H1 (cell line): ENCODE measurements at regions not wholly inside any gene's neighbourhood (a gene's known extent, or its start where the extent isn't known, plus 50 kb on each side); places are given as distances from the start of the nearest gene placed in this dataset.

ENCODE experiments used
- CTCF ChIA-PET: fragments of 300-600 bp; sonication (Branson Sonifier 250); formaldehyde crosslinking; loops from one replicate; lab custom pipeline; 2021; ENCODE audit not compliant: partially characterized antibody; lab: Charles Lee
- POLR2A ChIA-PET: fragments of 300-600 bp; sonication (Branson Sonifier 250); formaldehyde crosslinking; loops from one replicate; lab custom pipeline; 2021; ENCODE audit warnings: inconsistent platforms; ENCODE audit not compliant: partially characterized antibody; lab: Charles Lee
- DNase-seq, 2 experiments: peaks; one replicate each; pipeline versions ENCODE4 v3.0.0 to v3.0.0-alpha.2; 2010 to 2022; ENCODE audit warnings: low spot score in 2 of 2, low read depth in 1 of 2, mixed read lengths in 1 of 2
- FAIRE-seq: peaks from 2 replicates; lab custom pipeline; 2011; peaks lifted over from hg19 to GRCh38; lab: Jason Lieb, UNC
- H2AFZ ChIP-seq: 2 replicates; pipeline ENCODE4 v1.8.1; 2012; ENCODE audit warnings: low read length, inconsistent platforms
- H2AK5ac ChIP-seq: 2 replicates; pipeline ENCODE4 v1.6.1; 2013; ENCODE audit warnings: low read depth, low read length
- H2BK120ac ChIP-seq: replicated peaks from 2 replicates; pipeline ENCODE3; 2013; ENCODE audit warnings: low read depth, low read length, inconsistent platforms
- H2BK12ac ChIP-seq: 2 replicates; pipeline ENCODE4 v1.6.1; 2013; ENCODE audit warnings: low read depth, low read length
- H2BK15ac ChIP-seq: 2 replicates; pipeline ENCODE4 v1.6.1; 2013; ENCODE audit warnings: low read length
- H2BK20ac ChIP-seq: 2 replicates; pipeline ENCODE4 v1.6.1; 2013; ENCODE audit warnings: low read length
- H2BK5ac ChIP-seq: 2 replicates; pipeline ENCODE4 v1.6.1; 2013; ENCODE audit warnings: low read depth, low read length
- H3K14ac ChIP-seq: 2 replicates; pipeline ENCODE4 v1.6.1; 2013; ENCODE audit warnings: inconsistent platforms; ENCODE audit not compliant: insufficient read length
- H3K18ac ChIP-seq: 2 replicates; pipeline ENCODE4 v1.6.1; 2013; ENCODE audit warnings: low read length; ENCODE audit errors: extremely low read depth
- H3K23ac ChIP-seq: 2 replicates; pipeline ENCODE4 v1.6.1; 2013; ENCODE audit warnings: inconsistent platforms; ENCODE audit not compliant: insufficient read length
- H3K23me2 ChIP-seq: 2 replicates; pipeline ENCODE4 v1.6.1; 2013; ENCODE audit warnings: low read depth, low read length
- H3K27ac ChIP-seq: 2 replicates; pipeline ENCODE4 v1.6.1; 2011; ENCODE audit warnings: low read depth, low read length, inconsistent platforms
- H3K27me3 ChIP-seq, 4 experiments: replicated peaks in 1 of 4; 1 replicate in 1 of 4; 2 replicates in 3 of 4; pipeline versions ENCODE4 v1.6.1 to v1.8.1; 2011 to 2013; ENCODE audit warnings: low read length in 3 of 4, mild to moderate bottlenecking in 3 of 4, inconsistent platforms in 2 of 4, mixed read lengths in 2 of 4, moderate library complexity in 1 of 4; ENCODE audit not compliant: control insufficient read depth in 3 of 4, insufficient read depth in 3 of 4; ENCODE audit errors: extremely low read depth in 1 of 4
- H3K36me3 ChIP-seq, 4 experiments: 2 replicates each; pipeline versions ENCODE4 v1.6.1 to v1.8.1; 2011 to 2013; ENCODE audit warnings: mild to moderate bottlenecking in 4 of 4, low read length in 3 of 4, moderate library complexity in 2 of 4, control low read depth in 1 of 4, inconsistent platforms in 1 of 4; ENCODE audit not compliant: insufficient read depth in 4 of 4, control insufficient read depth in 2 of 4
- H3K4ac ChIP-seq: replicated peaks from 2 replicates; pipeline ENCODE3; 2013; ENCODE audit warnings: low read length, low read depth, mixed read lengths, inconsistent platforms; ENCODE audit not compliant: insufficient read length
- H3K4me1 ChIP-seq, 4 experiments: replicated peaks in 1 of 4; 1 replicate in 1 of 4; 2 replicates in 3 of 4; pipeline versions ENCODE4 v1.6.1 to v1.8.1; 2011 to 2013; ENCODE audit warnings: low read length in 3 of 4, inconsistent platforms in 2 of 4, mixed read lengths in 1 of 4; ENCODE audit not compliant: insufficient read depth in 4 of 4, control insufficient read depth in 3 of 4
- H3K4me2 ChIP-seq, 2 experiments: 2 replicates each; pipeline versions ENCODE4 v1.6.1 to v1.8.1; 2011 to 2013; ENCODE audit warnings: low read depth in 2 of 2, low read length in 2 of 2, control low read depth in 1 of 2, inconsistent platforms in 1 of 2, mild to moderate bottlenecking in 1 of 2; ENCODE audit not compliant: insufficient read depth in 1 of 2
- H3K4me3 ChIP-seq, 4 experiments: fragments of 200-600, 300-600 bp in 1 of 4; sonication (generic), shearing (Covaris generic), sonication (Bioruptor Twin) in 1 of 4; 2 replicates each; pipeline versions ENCODE4 v1.5.1 to v1.8.1; 2011 to 2016; ENCODE audit warnings: low read length in 4 of 4, low read depth in 3 of 4, control low read depth in 2 of 4, inconsistent platforms in 2 of 4, mild to moderate bottlenecking in 2 of 4, mixed read lengths in 1 of 4, moderate library complexity in 1 of 4; ENCODE audit not compliant: insufficient read depth in 2 of 4; ENCODE audit errors: extremely low read depth in 1 of 4
- H3K56ac ChIP-seq: replicated peaks from 2 replicates; pipeline ENCODE3; 2013; ENCODE audit warnings: low read depth, mild to moderate bottlenecking, mixed read lengths, low read length, inconsistent platforms; ENCODE audit not compliant: insufficient read length
- H3K79me1 ChIP-seq: 2 replicates; pipeline ENCODE4 v1.6.1; 2013; ENCODE audit warnings: low read depth, low read length, control low read depth
- H3K79me2 ChIP-seq, 2 experiments: 2 replicates each; pipeline versions ENCODE4 v1.6.1 to v1.8.1; 2012 to 2013; ENCODE audit warnings: low read length in 2 of 2, mild to moderate bottlenecking in 2 of 2, inconsistent platforms in 1 of 2; ENCODE audit not compliant: insufficient read depth in 2 of 2, control insufficient read depth in 1 of 2
- H3K9ac ChIP-seq, 4 experiments: replicated peaks in 1 of 4; 1 replicate in 1 of 4; 2 replicates in 3 of 4; pipeline versions ENCODE4 v1.6.1 to v1.8.1; 2011 to 2013; ENCODE audit warnings: low read depth in 3 of 4, low read length in 3 of 4, control low read depth in 2 of 4, mild to moderate bottlenecking in 2 of 4, moderate library complexity in 2 of 4, inconsistent platforms in 1 of 4; ENCODE audit errors: extremely low read depth in 1 of 4
- H3K9me3 ChIP-seq, 2 experiments: 2 replicates each; pipeline versions ENCODE4 v1.6.1 to v1.8.1; 2012 to 2013; ENCODE audit warnings: mild to moderate bottlenecking in 2 of 2, moderate library complexity in 2 of 2, control low read depth in 1 of 2, inconsistent platforms in 1 of 2, low read depth in 1 of 2, low read length in 1 of 2, mixed read lengths in 1 of 2; ENCODE audit not compliant: insufficient read depth in 2 of 2
- H4K20me1 ChIP-seq, 2 experiments: replicated peaks in 1 of 2; 2 replicates each; pipeline versions ENCODE3 to v1.8.1; 2011 to 2013; ENCODE audit warnings: inconsistent platforms in 2 of 2, low read length in 2 of 2, mild to moderate bottlenecking in 1 of 2; ENCODE audit not compliant: insufficient read depth in 2 of 2, control insufficient read depth in 1 of 2
- H4K5ac ChIP-seq: 2 replicates; pipeline ENCODE4 v1.6.1; 2013; ENCODE audit warnings: low read length, low read depth, mixed read lengths, inconsistent platforms; ENCODE audit not compliant: insufficient read length
- H4K8ac ChIP-seq: 2 replicates; pipeline ENCODE4 v1.8.0; 2013; ENCODE audit warnings: mild to moderate bottlenecking, moderate library complexity, low read length, inconsistent platforms; ENCODE audit not compliant: insufficient read depth; ENCODE audit errors: extremely low read depth
- H4K91ac ChIP-seq: replicated peaks from 2 replicates; pipeline ENCODE3; 2013; ENCODE audit warnings: low read length, mixed read lengths, inconsistent platforms; ENCODE audit not compliant: insufficient read length
- CBX8 ChIP-seq: fragments of 300-800, 300-1000 bp; sonication (generic); IDR thresholded peaks from 2 replicates; pipeline ENCODE4 v1.7.1; 2016; ENCODE audit warnings: low read depth, low read length, borderline replicate concordance
- EGR1 ChIP-seq: IDR thresholded peaks from 2 replicates; pipeline ENCODE4 v1.6.1; 2011; ENCODE audit warnings: low read depth, low read length, borderline replicate concordance
- JUN ChIP-seq: IDR thresholded peaks from 2 replicates; pipeline ENCODE4 v1.6.1; 2011; ENCODE audit warnings: low read depth, mild to moderate bottlenecking, improper control_type of control experiment, low read length
- KDM1A ChIP-seq: fragments of 200-600, 300-600 bp; sonication (generic); IDR thresholded peaks from 2 replicates; pipeline ENCODE4 v1.7.1; 2016; ENCODE audit warnings: mild to moderate bottlenecking, low read length, borderline replicate concordance
- MAFK ChIP-seq: IDR thresholded peaks from 2 replicates; pipeline ENCODE4 v1.6.1; 2012; ENCODE audit warnings: low read depth, mild to moderate bottlenecking, improper control_type of control experiment, low read length
- NANOG ChIP-seq: IDR thresholded peaks from 2 replicates; pipeline ENCODE4 v1.6.1; 2011; ENCODE audit warnings: low read length, low read depth, mild to moderate bottlenecking, inconsistent platforms; ENCODE audit not compliant: insufficient read depth, poor library complexity, severe bottlenecking
- POLR2AphosphoS5 ChIP-seq: IDR thresholded peaks from 2 replicates; pipeline ENCODE4 v1.6.1; 2011; ENCODE audit warnings: low read depth, low read length
- SIX5 ChIP-seq: IDR thresholded peaks from 2 replicates; pipeline ENCODE4 v1.6.1; 2011; ENCODE audit warnings: mild to moderate bottlenecking, low read depth, low read length
- SRF ChIP-seq: IDR thresholded peaks from 2 replicates; pipeline ENCODE4 v1.6.1; 2011; ENCODE audit warnings: mild to moderate bottlenecking, low read depth, low read length, moderate library complexity
- TBP ChIP-seq: IDR thresholded peaks from 2 replicates; pipeline ENCODE4 v1.6.1; 2011; ENCODE audit warnings: low read depth, low read length, improper control_type of control experiment
- TCF12 ChIP-seq: IDR thresholded peaks from 2 replicates; pipeline ENCODE4 v1.6.1; 2011; ENCODE audit warnings: low read depth, mild to moderate bottlenecking, low read length
- WGBS, 2 experiments: shearing (Covaris generic) in 1 of 2; methylation state at CpG; one replicate each; pipeline versions ENCODE4 v1.1.6 to v1.1.7; 2013 to 2015; ENCODE audit warnings: low lambda C conversion rate in 2 of 2, mixed read lengths in 2 of 2, inconsistent platforms in 1 of 2, low coverage in 1 of 2, missing lambda C conversion rate in 1 of 2; ENCODE audit not compliant: insufficient replicate concordance in 2 of 2, insufficient coverage in 1 of 2, insufficient read length in 1 of 2; ENCODE audit errors: extremely low coverage in 1 of 2, missing lambda C conversion rate in 1 of 2; 5-methylcytosine and 5-hydroxymethylcytosine counted together
- TF ChIP-seq, protein P1 (sequence below): IDR thresholded peaks from 2 replicates; pipeline ENCODE4 v1.6.1; 2012; ENCODE audit warnings: low read length, inconsistent platforms
- TF ChIP-seq, protein P2 (sequence below): IDR thresholded peaks from 2 replicates; pipeline ENCODE4 v1.6.1; 2012; ENCODE audit warnings: inconsistent platforms

DNA sequence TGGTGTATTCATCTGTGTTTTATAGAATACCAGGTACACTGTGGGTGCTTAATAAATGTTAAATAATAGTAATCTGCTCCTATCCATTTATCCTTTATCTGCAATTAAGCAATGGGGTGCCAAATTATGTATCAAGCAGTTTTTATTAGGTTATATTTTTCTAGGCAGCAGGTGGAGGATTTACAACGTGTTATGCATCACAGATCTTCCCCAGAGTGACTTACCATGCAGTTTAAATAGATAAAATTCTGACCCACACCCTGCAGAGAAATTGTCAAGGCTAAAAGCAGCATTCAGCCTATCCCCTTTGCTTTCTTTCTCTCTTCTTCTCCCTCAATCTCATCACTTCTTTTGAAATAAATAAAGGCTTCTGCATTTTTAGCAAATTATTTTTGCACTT is 306.4 kb downstream of the CXXC4 start:
- Histone ChIP-seq H2AFZ (no peak overlapping the region), H2BK20ac (no peak overlapping the region), H3K79me1 (no peaks in the 10 kb centered on the region), H4K5ac (no peak overlapping the region), H2BK15ac (no peak overlapping the region), H2BK120ac (no peak overlapping the region), H4K20me1 (no peaks in the 10 kb centered on the region), H2AK5ac (no peak overlapping the region), H3K9ac (no peak overlapping the region), H3K4ac (no peak overlapping the region), H3K9me3 (no peaks in the 10 kb centered on the region), H2BK5ac (no peak overlapping the region), H3K14ac (no peak overlapping the region), H3K23me2 (no peaks in the 10 kb centered on the region), H4K91ac (no peak overlapping the region), H3K4me2 (no peak overlapping the region), H3K4me1 (no peaks in the 10 kb centered on the region), H3K56ac (no peak overlapping the region), H3K27ac (no peak overlapping the region), H3K23ac (no peak overlapping the region), H3K18ac (no peak overlapping the region), H3K4me3 (no peak overlapping the region), H3K36me3 (no peaks in the 10 kb centered on the region), H4K8ac (no peak overlapping the region), H3K27me3 (no peaks in the 10 kb centered on the region), H3K79me2 (no peaks in the 10 kb centered on the region), H2BK12ac (no peak overlapping the region)
- ChIA-PET CTCF (no interaction called here), POLR2A (no interaction called here)
- 50% methylated on average over 1 of the region's 1 CpG; no CpG with 5 or more reads in 1 of the 2 experiments for WGBS, 2 experiments
- FAIRE-seq (no peak), DNase-seq (no peak)
- TF ChIP-seq NANOG = no peak
- no peak for TF ChIP-seq KDM1A
- TF ChIP-seq, protein P1, sequence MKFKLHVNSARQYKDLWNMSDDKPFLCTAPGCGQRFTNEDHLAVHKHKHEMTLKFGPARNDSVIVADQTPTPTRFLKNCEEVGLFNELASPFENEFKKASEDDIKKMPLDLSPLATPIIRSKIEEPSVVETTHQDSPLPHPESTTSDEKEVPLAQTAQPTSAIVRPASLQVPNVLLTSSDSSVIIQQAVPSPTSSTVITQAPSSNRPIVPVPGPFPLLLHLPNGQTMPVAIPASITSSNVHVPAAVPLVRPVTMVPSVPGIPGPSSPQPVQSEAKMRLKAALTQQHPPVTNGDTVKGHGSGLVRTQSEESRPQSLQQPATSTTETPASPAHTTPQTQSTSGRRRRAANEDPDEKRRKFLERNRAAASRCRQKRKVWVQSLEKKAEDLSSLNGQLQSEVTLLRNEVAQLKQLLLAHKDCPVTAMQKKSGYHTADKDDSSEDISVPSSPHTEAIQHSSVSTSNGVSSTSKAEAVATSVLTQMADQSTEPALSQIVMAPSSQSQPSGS = no peak
- no peak for TF ChIP-seq MAFK
- no peak for TF ChIP-seq TCF12
- TF ChIP-seq POLR2AphosphoS5 = no peak
- TF ChIP-seq TBP = no peak
- no peak for TF ChIP-seq CBX8
- TF ChIP-seq SIX5 = no peak
- TF ChIP-seq JUN = no peak
- TF ChIP-seq, protein P2, sequence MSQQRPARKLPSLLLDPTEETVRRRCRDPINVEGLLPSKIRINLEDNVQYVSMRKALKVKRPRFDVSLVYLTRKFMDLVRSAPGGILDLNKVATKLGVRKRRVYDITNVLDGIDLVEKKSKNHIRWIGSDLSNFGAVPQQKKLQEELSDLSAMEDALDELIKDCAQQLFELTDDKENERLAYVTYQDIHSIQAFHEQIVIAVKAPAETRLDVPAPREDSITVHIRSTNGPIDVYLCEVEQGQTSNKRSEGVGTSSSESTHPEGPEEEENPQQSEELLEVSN = no peak
- TF ChIP-seq EGR1 = no peak
- TF ChIP-seq SRF = no peak
